GM12878 (cell line): ENCODE measurements at regions not wholly inside any gene's neighbourhood (a gene's known extent, or its start where the extent isn't known, plus 50 kb on each side); places are given as distances from the start of the nearest gene placed in this dataset.

Experiments
- ATAC-seq: fragments of 200-7000 bp; cut with Tn5 transposase; 3 replicates; pipeline ENCODE4 v1.9.1; 2020; ENCODE audit warnings: mild to moderate bottlenecking, moderate library complexity
- BruUV-seq: library from RNA; stranded (reverse); fragments of 400-500 nt; replicated peaks from 2 replicates; lab custom pipeline; 2021; lab: Mats Ljungman, UMichigan
- CTCF ChIA-PET: fragments of 300-600 bp; sonication (Branson Sonifier 250); formaldehyde crosslinking; extraction: SDS; loops from one replicate; lab custom pipeline; 2021; ENCODE audit warnings: inconsistent platforms; lab: Yijun Ruan, JAX
- POLR2A ChIA-PET: fragments of 350-600 bp; formaldehyde crosslinking; extraction: SDS; loops from one replicate; lab custom pipeline; 2021; ENCODE audit warnings: inconsistent platforms; lab: Charles Lee
- RAD21 ChIA-PET: fragments of 300-600 bp; sonication (Branson Sonifier 250); formaldehyde crosslinking; loops from one replicate; lab custom pipeline; 2023; ENCODE audit warnings: antibody characterized with exemption; ENCODE audit not compliant: unreplicated experiment; lab: Charles Lee
- SMC1A ChIA-PET: fragments of 300-600 bp; sonication (Branson Sonifier 250); formaldehyde crosslinking; loops from one replicate; lab custom pipeline; 2023; ENCODE audit not compliant: unreplicated experiment, uncharacterized antibody; lab: Charles Lee
- DNase-seq: peaks from one replicate; pipeline ENCODE4 v3.0.0-alpha.2; 2011; ENCODE audit warnings: low read depth, low spot score
- FAIRE-seq: peaks from 3 replicates; lab custom pipeline; 2011; peaks lifted over from hg19 to GRCh38; lab: Jason Lieb, UNC
- H2AFZ ChIP-seq: 2 replicates; pipeline ENCODE4 v1.6.0; 2011; ENCODE audit warnings: low read depth, low read length, control low read depth; ENCODE audit not compliant: control insufficient read depth
- H3K27ac ChIP-seq: 2 replicates; pipeline ENCODE4 v1.5.1; 2011; ENCODE audit warnings: control low read depth; ENCODE audit not compliant: control insufficient read depth, insufficient read depth
- H3K27me3 ChIP-seq, 2 experiments: replicated peaks in 1 of 2; 2 replicates each; pipeline versions ENCODE4 v1.6.0 to v1.6.1; 2011; ENCODE audit warnings: low read length in 1 of 2; ENCODE audit not compliant: control insufficient read depth in 2 of 2, insufficient read depth in 2 of 2
- H3K36me3 ChIP-seq, 2 experiments: 2 replicates each; pipeline ENCODE4 v1.5.1; 2011; ENCODE audit warnings: low read length in 1 of 2; ENCODE audit not compliant: control insufficient read depth in 2 of 2, insufficient read depth in 2 of 2
- H3K4me1 ChIP-seq: 2 replicates; pipeline ENCODE4 v1.6.1; 2011; ENCODE audit warnings: mild to moderate bottlenecking, low read length, moderate library complexity, mixed read lengths; ENCODE audit not compliant: control insufficient read depth, insufficient read depth
- H3K4me2 ChIP-seq: 2 replicates; pipeline ENCODE4 v1.6.0; 2011; ENCODE audit warnings: control low read depth; ENCODE audit not compliant: control insufficient read depth, insufficient read depth
- H3K4me3 ChIP-seq: fragments of 200-600 bp; sonication (generic); 2 replicates; pipeline ENCODE4 v1.5.1; 2016
- H3K79me2 ChIP-seq: 2 replicates; pipeline ENCODE4 v1.6.0; 2011; ENCODE audit warnings: low read length; ENCODE audit not compliant: control insufficient read depth, insufficient read depth
- H3K9ac ChIP-seq: 2 replicates; pipeline ENCODE4 v1.8.0; 2011; ENCODE audit warnings: low read length, control low read depth, mixed read lengths; ENCODE audit not compliant: control insufficient read depth, insufficient read depth
- H3K9me3 ChIP-seq: replicated peaks from 3 replicates; pipeline ENCODE4 v1.5.1; 2011; ENCODE audit warnings: mild to moderate bottlenecking, low read length; ENCODE audit not compliant: control insufficient read depth, insufficient read depth
- H4K20me1 ChIP-seq: 2 replicates; pipeline ENCODE4 v1.6.0; 2011; ENCODE audit not compliant: control insufficient read depth, insufficient read depth
- ATF2 ChIP-seq: IDR thresholded peaks from 2 replicates; pipeline ENCODE4 v1.6.1; 2012; ENCODE audit warnings: low read length, inconsistent platforms
- BCLAF1 ChIP-seq: fragments of 450-650 bp; IDR thresholded peaks from 2 replicates; pipeline ENCODE4 v1.6.1; 2017; ENCODE audit warnings: antibody characterized with exemption, mild to moderate bottlenecking, moderate library complexity
- KLF5 ChIP-seq: fragments of 450-650 bp; IDR thresholded peaks from 2 replicates; pipeline ENCODE4 v1.6.1; 2014; ENCODE audit warnings: mild to moderate bottlenecking; ENCODE audit not compliant: partially characterized antibody
- WGBS: methylation state at CpG from one replicate; pipeline ENCODE4 v1.1.6; 2016; ENCODE audit warnings: low lambda C conversion rate; ENCODE audit not compliant: insufficient replicate concordance, insufficient coverage; ENCODE audit errors: missing lambda C conversion rate; 5-methylcytosine and 5-hydroxymethylcytosine counted together
- in situ Hi-C: fragments of 300-500 bp; cut with MboI; formaldehyde crosslinking; loops from 9 replicates; pipeline ENCODE4 v1.14.3; 2018; ENCODE audit warnings: mixed read lengths
- intact Hi-C: fragments of 100-400 bp; cut with micrococcal nuclease; formaldehyde crosslinking; loops from one replicate; pipeline ENCODE4 v1.14.2; 2022; ENCODE audit not compliant: unreplicated experiment

GRCh38 chr3:127118366-127118765 is 74.6 kb upstream of the PRR23E start (continued):
- TF ChIP-seq BCLAF1, result no peak
- TF ChIP-seq, all 136 proteins: peak for 0

- no peak for DNase-seq
- CTCF ChIA-PET, result no interaction called here
These were observed 73.1 kb upstream of the PRR23E start for GRCh38 chr3:127119693-127120464.

More at GRCh38 chr3:127119693-127120464, 73.1 kb upstream of the PRR23E start:
- RAD21 ChIA-PET, result no interaction called here
- SMC1A ChIA-PET, result no interaction called here
- Histone ChIP-seq H3K27ac (no peak overlapping the region), H3K27me3 (no peaks in the 10 kb centered on the region; a peak in 1 of 4 replicates), H3K36me3 (no peaks in the 10 kb centered on the region), H3K9ac (no peak overlapping the region), H3K4me2 (no peak overlapping the region), H3K79me2 (no peaks in the 10 kb centered on the region), H2AFZ (no peak overlapping the region), H4K20me1 (no peaks in the 10 kb centered on the region), H3K4me1 (no peaks in the 10 kb centered on the region), H3K9me3 (no peaks in the 10 kb centered on the region), H3K4me3 (no peak overlapping the region)
- no peak for ATAC-seq
- POLR2A ChIA-PET, result no interaction called here
- WGBS, result 24% methylated on average over 5 of the region's 5 CpGs
- in situ Hi-C loops (no loop called here), intact Hi-C loops (no loop called here)
- no peak for TF ChIP-seq KLF5
- TF ChIP-seq ATF2, result no peak
- BruUV-seq, result no TSS peak
- no peak for FAIRE-seq
